SKM-1 treated with dmso at 0.1 percent for 144 hours (cell line): ENCODE measurements at regions not wholly inside any gene's neighbourhood (a gene's known extent, or its start where the extent isn't known, plus 50 kb on each side); places are given as distances from the start of the nearest gene placed in this dataset.
A peak's percentile ranks its signal among the peaks of the same experiment; 100 is the strongest.

Experiments used
- DNase-seq: peaks from one replicate; lab custom pipeline; 2025; ENCODE audit not compliant: unreplicated experiment; lab: John Stamatoyannopoulos, UW

GRCh38 chr13:34294483-34295129, 476.7 kb downstream of the RFC3 start:
- DNase-seq = no peak

GRCh38 chr13:34300559-34300958, 482.6 kb downstream of the RFC3 start:
- no peak for DNase-seq

GRCh38 chr13:34302596-34302995, 484.6 kb downstream of the RFC3 start:
- DNase-seq = no peak

DNA sequence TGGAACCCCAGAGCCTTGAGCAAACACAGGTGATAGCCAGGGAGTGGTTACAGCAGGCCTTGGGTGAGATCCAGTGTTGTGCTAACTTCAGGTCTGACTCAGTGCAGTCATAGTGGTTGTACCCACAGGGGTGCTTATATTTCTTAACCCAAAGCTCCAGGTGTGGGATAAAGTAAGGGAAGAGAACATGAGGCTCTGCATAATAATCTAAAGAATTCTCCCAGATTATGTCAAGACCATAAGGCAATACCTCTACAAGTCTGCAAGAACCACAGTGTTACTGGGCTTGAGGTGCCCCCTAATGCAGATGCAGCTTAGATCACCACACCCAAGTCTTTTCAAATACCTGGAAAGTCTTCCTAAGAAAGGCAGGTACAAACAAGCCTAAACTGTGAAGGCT, 485.4 kb downstream of the RFC3 start:
- no peak for DNase-seq

- no peak for DNase-seq
Observed at GRCh38 chr13:34307607-34308006, 489.7 kb downstream of the RFC3 start.

GRCh38 chr13:34308725-34309124, 490.8 kb downstream of the RFC3 start:
- DNase-seq = no peak

DNA sequence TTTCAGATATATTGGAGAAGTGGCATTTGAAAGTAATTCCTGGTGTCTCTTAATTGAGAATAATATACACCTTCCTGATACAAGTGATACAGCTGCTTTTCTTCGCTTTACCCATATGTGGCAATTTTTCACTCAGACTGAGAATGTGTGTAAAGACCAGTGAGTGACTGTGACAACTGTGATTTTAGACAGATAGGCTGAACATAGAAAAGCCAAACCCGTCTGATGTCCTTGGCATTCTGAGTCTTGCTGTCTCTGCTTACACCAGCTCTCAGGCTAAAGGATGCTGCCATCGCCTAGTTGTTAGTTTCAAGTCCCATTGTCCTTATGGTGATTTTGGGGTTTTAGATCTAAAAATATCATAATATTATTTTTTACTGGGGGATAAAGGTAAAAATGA, 492.6 kb downstream of the RFC3 start:
- DNase-seq = no peak

- DNase-seq = no peak
Observed at GRCh38 chr13:34311251-34311650, 493.3 kb downstream of the RFC3 start.

- no peak for DNase-seq
Observed at GRCh38 chr13:34312578-34312977, 494.6 kb downstream of the RFC3 start.

DNA sequence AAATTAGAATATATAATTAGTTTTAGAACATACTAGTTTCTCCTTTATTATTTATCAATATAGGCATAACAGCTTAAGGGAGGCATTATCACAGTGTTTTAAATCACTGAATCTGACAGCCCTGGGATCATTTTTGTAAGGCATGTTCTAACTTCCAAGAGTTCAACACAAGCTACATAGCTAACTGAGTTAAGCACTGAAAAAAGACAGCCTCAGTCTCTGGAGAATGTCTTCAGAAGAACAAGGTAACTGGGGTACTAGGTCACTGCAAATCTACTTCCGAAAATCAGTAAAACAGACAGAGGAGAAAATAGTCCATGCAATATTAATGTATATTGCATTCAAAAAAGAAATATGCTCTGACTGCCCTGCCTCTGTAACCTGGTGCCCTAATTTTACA, 502.1 kb downstream of the RFC3 start:
- DNase-seq = no peak

DNA sequence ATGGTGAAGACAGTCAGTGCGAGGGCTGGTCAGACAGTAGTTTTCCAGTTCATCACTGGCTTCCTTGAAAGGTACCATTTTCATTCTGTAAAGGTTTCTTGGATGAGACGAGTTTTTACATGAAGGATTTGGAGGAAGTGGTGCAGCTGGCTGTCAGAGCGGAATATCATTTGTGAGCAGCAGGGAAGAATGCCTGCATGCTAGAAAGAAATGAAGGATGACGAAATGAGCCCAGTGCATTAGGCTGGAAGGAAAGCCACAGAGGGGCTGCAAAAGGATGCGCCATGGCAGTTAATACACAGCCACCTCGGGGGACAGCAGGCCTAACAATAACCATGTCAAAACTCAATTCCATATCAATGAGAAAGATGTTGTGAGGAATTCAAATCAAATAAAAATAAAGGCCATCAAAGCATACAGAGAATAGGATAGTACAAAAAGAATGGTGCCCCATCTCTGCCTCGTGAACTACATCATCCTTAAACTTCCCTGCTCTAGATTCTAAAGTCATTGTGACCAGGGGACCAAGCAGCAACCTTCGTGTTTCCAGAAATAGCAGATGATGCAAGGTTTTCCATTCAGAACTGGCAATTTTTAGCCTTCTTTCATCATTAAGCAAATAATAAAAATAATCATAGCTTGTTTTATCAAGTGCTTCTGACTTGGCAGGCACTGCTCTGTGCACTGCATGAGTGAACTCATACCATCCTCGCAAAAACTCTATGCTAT, 504.2 kb downstream of the RFC3 start:
- DNase-seq = no peak

DNA sequence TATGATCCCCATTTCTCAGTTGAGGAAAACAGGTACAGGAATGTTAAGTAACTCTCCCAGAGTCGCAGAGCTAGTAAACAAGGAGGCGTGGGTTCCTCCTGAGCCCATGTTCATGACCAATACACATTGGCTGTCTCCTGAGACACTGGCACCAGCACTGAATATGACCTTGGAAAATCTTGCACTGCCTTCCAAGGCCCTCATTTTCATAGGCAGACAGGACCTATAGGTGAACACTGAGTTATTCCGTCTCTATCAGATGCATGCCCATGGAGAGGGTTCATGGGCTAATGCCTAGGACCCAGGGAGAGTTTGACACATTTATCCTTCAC, 504.8 kb downstream of the RFC3 start:
- no peak for DNase-seq

- peak; percentile 96 for DNase-seq
Observed at GRCh38 chr13:34335014-34336007, 517.4 kb downstream of the RFC3 start.

GRCh38 chr13:34338102-34338501, 520.2 kb downstream of the RFC3 start:
- DNase-seq = no peak

DNA sequence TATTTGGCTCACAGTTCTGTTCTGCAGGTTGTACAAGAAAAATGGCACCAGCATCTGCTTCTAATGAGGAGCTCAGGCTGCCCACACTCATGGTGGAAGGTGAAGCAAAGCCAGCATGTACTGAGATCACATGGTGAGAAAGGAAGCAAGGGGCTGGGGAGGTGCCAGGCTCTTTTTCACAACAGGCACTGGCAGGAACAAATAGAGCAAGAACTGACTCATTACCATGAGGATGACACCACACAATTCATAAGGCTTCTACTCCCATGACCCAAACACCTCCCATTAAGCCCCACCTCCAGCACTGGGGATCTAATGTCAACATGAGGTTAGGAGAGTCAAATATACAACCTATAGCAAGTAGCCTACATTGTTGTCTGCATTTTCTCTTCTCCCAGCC, 522.6 kb downstream of the RFC3 start:
- no peak for DNase-seq

- no peak for DNase-seq
Observed at GRCh38 chr13:34343413-34343940, 525.5 kb downstream of the RFC3 start.

GRCh38 chr13:34344816-34345215, 526.9 kb downstream of the RFC3 start:
- no peak for DNase-seq

GRCh38 chr13:34345258-34345965, 527.5 kb downstream of the RFC3 start:
- DNase-seq = no peak

DNA sequence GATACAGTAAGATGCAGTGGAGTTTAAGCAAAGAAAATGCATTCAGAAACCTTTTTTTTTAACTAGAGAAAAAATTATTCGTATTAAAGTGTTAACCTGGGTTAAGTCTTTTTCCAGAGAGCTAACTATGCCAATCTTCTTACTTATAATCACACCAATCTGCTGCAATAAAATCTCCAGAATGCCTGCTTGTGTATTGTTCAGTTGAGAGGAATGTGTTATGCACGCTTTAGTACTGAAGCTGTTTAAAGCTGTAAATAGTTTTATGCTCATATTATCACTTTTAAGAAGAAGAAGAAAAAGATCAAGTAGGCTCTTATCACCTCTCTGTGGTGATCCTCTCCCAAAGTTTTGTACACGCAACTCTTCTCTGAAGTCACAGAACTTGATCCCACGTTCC, 528.7 kb downstream of the RFC3 start:
- DNase-seq = no peak

DNA sequence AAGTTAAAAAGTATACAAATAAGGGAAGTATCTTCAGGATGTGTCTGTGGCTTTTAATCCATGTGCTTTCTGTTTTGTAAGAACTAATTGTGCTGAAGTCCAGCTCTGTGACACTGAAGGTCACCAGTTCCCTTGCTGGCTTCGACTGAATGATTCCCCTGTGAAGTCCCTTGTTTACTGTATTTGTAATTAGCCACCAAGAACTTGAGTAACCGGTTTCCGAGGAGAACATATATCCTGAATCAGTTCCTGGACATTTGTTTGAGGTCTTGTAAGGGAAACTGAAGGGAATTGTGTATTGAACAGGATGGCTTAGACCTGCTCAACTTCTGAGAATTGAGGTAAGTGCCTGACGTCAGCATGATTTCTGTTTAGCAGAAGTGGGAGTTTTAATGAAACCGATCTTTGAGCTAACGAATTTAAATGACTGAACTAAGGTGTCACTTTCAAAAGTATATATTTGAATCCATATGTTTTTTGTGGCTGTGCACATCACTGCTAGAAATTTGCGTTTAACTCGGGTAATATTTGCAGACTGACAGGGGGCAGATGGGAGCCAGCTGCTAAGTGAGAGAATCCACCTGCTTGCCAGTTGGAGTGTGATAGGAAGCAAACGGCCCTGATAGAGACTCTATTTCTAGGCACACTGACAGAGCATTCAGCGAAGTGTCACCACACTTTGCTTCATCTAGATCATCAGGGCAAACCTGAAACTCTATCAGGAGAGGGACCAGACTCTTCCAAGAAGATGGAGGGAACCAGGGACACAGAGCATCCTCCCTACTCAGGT, 530.0 kb downstream of the RFC3 start:
- DNase-seq = no peak
